HG02973 (cell line): ENCODE measurements at regions not wholly inside any gene's neighbourhood (a gene's known extent, or its start where the extent isn't known, plus 50 kb on each side); places are given as distances from the start of the nearest gene placed in this dataset.
"Not testable (repeated sequence)": the region's sequence is repeated elsewhere in the genome, so short reads cannot be mapped to it uniquely, and the experiment has no call there.

Experiments
- ATAC-seq: cut with Tn5 transposase; IDR thresholded peaks from one replicate; pipeline ENCODE4 v1.9.1; 2021; ENCODE audit warnings: moderate library complexity; ENCODE audit not compliant: unreplicated experiment

GRCh38 chrX:97850911-97851310 is 967.2 kb downstream of the RPA4 start:
- ATAC-seq = no peak

GRCh38 chrX:97854086-97854485 is 970.4 kb downstream of the RPA4 start:
- no peak for ATAC-seq

GRCh38 chrX:97858592-97858991 is 974.9 kb downstream of the RPA4 start:
- no peak for ATAC-seq

GRCh38 chrX:97860226-97860625 is 976.5 kb downstream of the RPA4 start:
- no peak for ATAC-seq

GRCh38 chrX:97863261-97863660 is 979.6 kb downstream of the RPA4 start:
- ATAC-seq = no peak

GRCh38 chrX:97867266-97867665 is 983.6 kb downstream of the RPA4 start:
- no peak for ATAC-seq

- ATAC-seq = no peak
These were observed 993.1 kb downstream of the RPA4 start for GRCh38 chrX:97876697-97877407.

- no peak for ATAC-seq
These were observed 998.6 kb downstream of the RPA4 start for GRCh38 chrX:97882306-97882705.

- no peak for ATAC-seq
These were observed 1012.0 kb downstream of the RPA4 start for GRCh38 chrX:97895751-97896150.

GRCh38 chrX:97897998-97898397 is 1014.3 kb downstream of the RPA4 start:
- ATAC-seq = no peak

- no peak for ATAC-seq
These were observed 1015.1 kb downstream of the RPA4 start for GRCh38 chrX:97898798-97899197.

- ATAC-seq = no peak
These were observed 1024.1 kb downstream of the RPA4 start for GRCh38 chrX:97907791-97908190.

GRCh38 chrX:97909245-97909644 is 1025.5 kb downstream of the RPA4 start:
- peak; percentile 99 for ATAC-seq

- not testable (repeated sequence) for ATAC-seq
These were observed 1031.7 kb downstream of the RPA4 start for GRCh38 chrX:97915390-97915789.

- ATAC-seq = not testable (repeated sequence)
These were observed 1037.5 kb downstream of the RPA4 start for GRCh38 chrX:97921223-97921622.

GRCh38 chrX:97931586-97931985 is 1047.9 kb downstream of the RPA4 start:
- no peak for ATAC-seq

- ATAC-seq = no peak
These were observed 1052.6 kb downstream of the RPA4 start for GRCh38 chrX:97936296-97936695.

- no peak for ATAC-seq
These were observed 1055.0 kb downstream of the RPA4 start for GRCh38 chrX:97938706-97939105.

- ATAC-seq = no peak
These were observed 1084.9 kb downstream of the RPA4 start for GRCh38 chrX:97968376-97969163.

- no peak for ATAC-seq
These were observed 1100.9 kb downstream of the RPA4 start for GRCh38 chrX:97984641-97985040.

GRCh38 chrX:97985096-97985495 is 1101.4 kb downstream of the RPA4 start:
- ATAC-seq = no peak

GRCh38 chrX:97987979-97988378 is 1104.3 kb downstream of the RPA4 start:
- no peak for ATAC-seq
